ENCODE measurements at regions not wholly inside any gene's neighbourhood (a gene's known extent, or its start where the extent isn't known, plus 50 kb on each side); places are given as distances from the start of the nearest gene placed in this dataset.

- ChIA-PET POLR2A (no interaction called here), CTCF (no interaction called here), SMC1A (ENCODE audit: uncharacterized antibody, unreplicated experiment) (no interaction called here), RAD21 (ENCODE audit: unreplicated experiment) (no interaction called here)
- Histone ChIP-seq H2AFZ (ENCODE audit: control insufficient read depth, low read depth, low read length) (no peak overlapping the region), H3K4me2 (ENCODE audit: control insufficient read depth, insufficient read depth) (no peak overlapping the region), H3K9ac (ENCODE audit: control insufficient read depth, insufficient read depth, low read length) (no peak overlapping the region), H4K20me1 (ENCODE audit: control insufficient read depth, insufficient read depth) (no peaks in the 10 kb centered on the region), H3K9me3 (replicated peaks; ENCODE audit: control insufficient read depth, insufficient read depth, low read length) (no peaks in the 10 kb centered on the region), H3K27ac (ENCODE audit: control insufficient read depth, insufficient read depth) (no peak overlapping the region), H3K4me1 (ENCODE audit: control insufficient read depth, insufficient read depth, low read length) (no peaks in the 10 kb centered on the region), H3K4me3 (no peak overlapping the region), H3K79me2 (ENCODE audit: control insufficient read depth, insufficient read depth, low read length) (no peaks in the 10 kb centered on the region), H3K27me3 (replicated peaks in 1 of 2; ENCODE audit: control insufficient read depth in 2 of 2, insufficient read depth in 2 of 2, low read length in 1 of 2) (no peaks in the 10 kb centered on the region), H3K36me3 (ENCODE audit: control insufficient read depth in 2 of 2, insufficient read depth in 2 of 2, low read length in 1 of 2) (no peaks in the 10 kb centered on the region)
- 29% methylated on average over 10 of the region's 10 CpGs for WGBS (ENCODE audit: insufficient coverage, insufficient replicate concordance, low lambda C conversion rate, missing lambda C conversion rate)
- FAIRE-seq (no peak), DNase-seq (ENCODE audit: low read depth, low spot score) (no peak), ATAC-seq (no peak)
- BruUV-seq (replicated peaks) = no TSS peak
- intact Hi-C loops (cut with micrococcal nuclease; ENCODE audit: unreplicated experiment) = no loop called here
- in situ Hi-C loops (cut with MboI) = no loop called here
- no peak for TF ChIP-seq ESRRA (IDR thresholded peaks at IDR 0.05; ENCODE audit: low read length)
- no peak for TF ChIP-seq ZNF622 (IDR thresholded peaks at IDR 0.05)
- TF ChIP-seq USF1 (IDR thresholded peaks at IDR 0.05; ENCODE audit: borderline replicate concordance, extremely low read length, insufficient read depth, low read depth, low read length) = no peak
- TF ChIP-seq SMARCA5 (IDR thresholded peaks at IDR 0.05) = no peak
- no peak for TF ChIP-seq BHLHE40 (IDR thresholded peaks at IDR 0.05; ENCODE audit: borderline replicate concordance in 1 of 2, low read depth in 2 of 2, low read length in 1 of 2)
- TF ChIP-seq ZNF384 (IDR thresholded peaks at IDR 0.05; ENCODE audit: borderline replicate concordance, low read depth, low read length) = no peak
- no peak for TF ChIP-seq FOXK2 (IDR thresholded peaks at IDR 0.05)
- no peak for TF ChIP-seq NFYB (IDR thresholded peaks at IDR 0.05; ENCODE audit: insufficient read depth, low read depth, low read length)
- no peak for TF ChIP-seq SPI1 (IDR thresholded peaks at IDR 0.05; ENCODE audit: borderline replicate concordance, insufficient read depth, low read depth, low read length)
- TF ChIP-seq MLLT1 (IDR thresholded peaks at IDR 0.05) = no peak
- TF ChIP-seq SUPT20H (IDR thresholded peaks at IDR 0.05; ENCODE audit: borderline replicate concordance, control insufficient read depth, low read depth, low read length) = no peak
- TF ChIP-seq NR2C2 (IDR thresholded peaks at IDR 0.05; ENCODE audit: borderline replicate concordance, control insufficient read depth, insufficient read length, low read depth) = no peak
- TF ChIP-seq SMAD1 (IDR thresholded peaks at IDR 0.05; ENCODE audit: low read depth, partially characterized antibody) = no peak
- TF ChIP-seq E2F4 (IDR thresholded peaks at IDR 0.05; ENCODE audit: low read depth, low read length) = no peak
Observed at GRCh38 chr4:41339812-41340809, 83.4 kb downstream of the UCHL1 start.
